A549 (cell line): ENCODE measurements at regions not wholly inside any gene's neighbourhood (a gene's known extent, or its start where the extent isn't known, plus 50 kb on each side); places are given as distances from the start of the nearest gene placed in this dataset.
"Not testable (repeated sequence)": the region's sequence is repeated elsewhere in the genome, so short reads cannot be mapped to it uniquely, and the experiment has no call there.

Experiments used
- ATAC-seq, 2 experiments: fragments of 200-7000 bp in 1 of 2; fragments of >200 bp in 1 of 2; cut with Nextera tagmentation in 1 of 2; cut with Tn5 transposase in 1 of 2; 3 replicates each; pipeline versions ENCODE4 v1.8.0 to v1.9.1; 2018 to 2020; ENCODE audit warnings: mild to moderate bottlenecking in 1 of 2, moderate library complexity in 1 of 2
- CTCF ChIA-PET: fragments of 300-600 bp; sonication (Branson Sonifier 250); formaldehyde crosslinking; extraction: SDS; loops from one replicate; lab custom pipeline; 2021; ENCODE audit warnings: antibody characterized with exemption, inconsistent platforms; lab: Yijun Ruan, JAX
- POLR2A ChIA-PET: fragments of 350-600 bp; formaldehyde crosslinking; extraction: SDS; loops from one replicate; lab custom pipeline; 2021; ENCODE audit warnings: antibody characterized with exemption, inconsistent platforms; lab: Yijun Ruan, JAX
- DNase-seq, 2 experiments: peaks; one replicate each; pipeline versions ENCODE4 v3.0.0 to v3.0.0-alpha.2; 2011 to 2016; ENCODE audit warnings: low read depth in 1 of 2, low spot score in 1 of 2
- FAIRE-seq: peaks from 2 replicates; lab custom pipeline; 2011; peaks lifted over from hg19 to GRCh38; lab: Jason Lieb, UNC
- H3K27ac ChIP-seq, 2 experiments: fragments of >200 bp; sonication (Bioruptor Twin); formaldehyde crosslinking; 3 replicates each; pipeline ENCODE4 v1.5.1; 2016 to 2017
- H3K4me1 ChIP-seq: fragments of >200 bp; sonication (Bioruptor Twin); formaldehyde crosslinking; 3 replicates; pipeline ENCODE4 v1.6.1; 2016
- H3K4me2 ChIP-seq: fragments of >200 bp; sonication (Bioruptor Twin); formaldehyde crosslinking; 3 replicates; pipeline ENCODE4 v1.6.1; 2016
- H3K4me3 ChIP-seq: fragments of >200 bp; sonication (Bioruptor Twin); formaldehyde crosslinking; 3 replicates; pipeline ENCODE4 v1.5.1; 2016
- H3K9me3 ChIP-seq: fragments of >200 bp; sonication (Bioruptor Twin); formaldehyde crosslinking; 3 replicates; pipeline ENCODE4 v1.6.1; 2016
- E2F6 ChIP-seq: IDR thresholded peaks from 2 replicates; pipeline ENCODE4 v1.6.1; 2012; ENCODE audit warnings: low read depth, borderline replicate concordance
- RAD21 ChIP-seq, 2 experiments: fragments of >200 bp in 1 of 2; sonication (Bioruptor Twin) in 1 of 2; formaldehyde crosslinking in 1 of 2; IDR thresholded peaks in 1 of 2; conservative IDR thresholded peaks in 1 of 2; 2 replicates in 1 of 2; 3 replicates in 1 of 2; pipeline ENCODE4 v1.6.1; 2012 to 2018; ENCODE audit warnings: inconsistent platforms in 1 of 2
- SMC3 ChIP-seq: fragments of >200 bp; sonication (Bioruptor Twin); formaldehyde crosslinking; IDR thresholded peaks from 3 replicates; pipeline ENCODE4 v1.6.1; 2018; ENCODE audit warnings: inconsistent platforms
- WGBS: methylation state at CpG from one replicate; pipeline ENCODE4 v1.1.6; 2017; ENCODE audit errors: missing lambda C conversion rate; 5-methylcytosine and 5-hydroxymethylcytosine counted together
- TF ChIP-seq, protein P1 (sequence below): fragments of >200 bp; sonication (Bioruptor Twin); formaldehyde crosslinking; IDR thresholded peaks from 3 replicates; pipeline ENCODE4 v1.5.1; 2016

GRCh38 chr3:75579536-75579935 is 84.6 kb upstream of the FRG2C start:
- CTCF ChIA-PET: interaction anchor here (0.6 to 1.4 kb wide), 7 partner anchors 18 to 369 kb away, joined by 3 to 5 read pairs (median 3); no protein-coding TSS in a partner anchor
- FAIRE-seq, DNase-seq, H3K4me1 ChIP-seq, ATAC-seq, POLR2A ChIA-PET, H3K9me3 ChIP-seq: not testable (repeated sequence)
- Histone ChIP-seq H3K4me2 (peak overlapping the region; percentile 83), H3K4me3 (peak overlapping the region; percentile 35; the same call in 2 of the 3 replicates), H3K27ac (0 out of 6 replicates have a peak overlapping the region, but pooled peaks of 1 of the 2 experiments have one; percentile 54)
- WGBS: 37% methylated on average over 2 of the region's 27 CpGs

- 0% methylated on average over 8 of the region's 67 CpGs for WGBS
- CTCF ChIA-PET: interaction anchor here (0.6 to 1.4 kb wide), 7 partner anchors 18 to 370 kb away, joined by 3 to 5 read pairs (median 3); no protein-coding TSS in a partner anchor
- H3K4me1 ChIP-seq, FAIRE-seq, POLR2A ChIA-PET, H3K9me3 ChIP-seq: not testable (repeated sequence)
- ATAC-seq: peak; percentile 79 to 97
- peak overlapping the region in 1 of 2 experiments; percentile 54; a peak in 1 of 6 replicates for H3K27ac ChIP-seq
- H3K4me3 ChIP-seq: peak overlapping the region; percentile 35; the same call in 2 of the 3 replicates
- DNase-seq: peak in 1 of 2 experiments; percentile 2
- peak overlapping the region; percentile 83 for H3K4me2 ChIP-seq
- TF ChIP-seq, protein P1, sequence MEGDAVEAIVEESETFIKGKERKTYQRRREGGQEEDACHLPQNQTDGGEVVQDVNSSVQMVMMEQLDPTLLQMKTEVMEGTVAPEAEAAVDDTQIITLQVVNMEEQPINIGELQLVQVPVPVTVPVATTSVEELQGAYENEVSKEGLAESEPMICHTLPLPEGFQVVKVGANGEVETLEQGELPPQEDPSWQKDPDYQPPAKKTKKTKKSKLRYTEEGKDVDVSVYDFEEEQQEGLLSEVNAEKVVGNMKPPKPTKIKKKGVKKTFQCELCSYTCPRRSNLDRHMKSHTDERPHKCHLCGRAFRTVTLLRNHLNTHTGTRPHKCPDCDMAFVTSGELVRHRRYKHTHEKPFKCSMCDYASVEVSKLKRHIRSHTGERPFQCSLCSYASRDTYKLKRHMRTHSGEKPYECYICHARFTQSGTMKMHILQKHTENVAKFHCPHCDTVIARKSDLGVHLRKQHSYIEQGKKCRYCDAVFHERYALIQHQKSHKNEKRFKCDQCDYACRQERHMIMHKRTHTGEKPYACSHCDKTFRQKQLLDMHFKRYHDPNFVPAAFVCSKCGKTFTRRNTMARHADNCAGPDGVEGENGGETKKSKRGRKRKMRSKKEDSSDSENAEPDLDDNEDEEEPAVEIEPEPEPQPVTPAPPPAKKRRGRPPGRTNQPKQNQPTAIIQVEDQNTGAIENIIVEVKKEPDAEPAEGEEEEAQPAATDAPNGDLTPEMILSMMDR: peak; percentile 65
- 0 out of 2 replicates have a peak, but pooled peaks have one; percentile 27 for TF ChIP-seq E2F6
- TF ChIP-seq SMC3: peak; percentile 68
- TF ChIP-seq RAD21 (conservative IDR thresholded peaks at IDR 0.05 in 1 of 2, IDR thresholded peaks at IDR 0.05 in 1 of 2): peak in 1 of 2 experiments; percentile 58; a peak in 4 of 5 replicates
These were observed 83.9 kb upstream of the FRG2C start for GRCh38 chr3:75579981-75580782.

DNA sequence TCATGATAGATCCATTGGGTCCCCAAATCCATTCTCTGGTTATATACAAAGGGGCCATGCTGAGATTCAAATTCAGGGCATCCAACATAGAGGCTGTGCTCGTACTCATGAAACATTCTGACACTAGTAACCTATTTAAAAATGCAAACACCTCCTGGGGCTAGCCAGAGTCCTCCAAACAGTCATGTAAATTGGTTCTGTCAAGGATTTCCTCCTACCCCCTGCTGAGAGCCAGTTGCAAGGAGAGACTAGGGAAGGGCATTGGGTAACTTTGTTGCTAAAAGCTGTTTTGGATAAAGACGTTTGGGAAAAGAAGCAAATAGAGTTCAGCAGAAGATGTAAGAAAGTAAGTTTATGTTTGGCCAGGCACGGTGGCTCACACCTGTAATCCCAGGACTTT is 81.6 kb upstream of the FRG2C start:
- FAIRE-seq, DNase-seq, CTCF ChIA-PET: not testable (repeated sequence)

DNA sequence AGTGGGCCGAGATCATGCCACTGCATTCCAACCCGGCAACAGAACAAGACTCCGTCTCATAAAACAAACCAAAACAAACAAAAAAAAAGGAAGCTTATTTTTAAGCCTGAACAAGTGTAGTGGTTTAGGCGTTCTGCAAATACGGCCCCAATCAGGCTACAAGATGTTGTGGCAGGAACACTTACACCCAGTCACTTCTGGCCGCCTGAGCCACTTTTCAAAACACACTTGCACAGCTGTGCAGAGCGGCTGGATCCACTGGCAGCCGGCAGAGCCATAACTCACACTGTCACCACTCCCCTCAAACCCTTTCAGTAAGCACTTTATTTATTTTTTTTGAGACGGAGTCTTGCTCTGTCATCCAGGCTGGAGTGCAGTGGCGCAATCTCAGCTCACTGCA is 81.0 kb upstream of the FRG2C start:
- H3K4me3 ChIP-seq, POLR2A ChIA-PET, FAIRE-seq, H3K9me3 ChIP-seq, H3K4me1 ChIP-seq, CTCF ChIA-PET, H3K27ac ChIP-seq, DNase-seq, ATAC-seq, H3K4me2 ChIP-seq: not testable (repeated sequence)
- WGBS: 16% methylated on average over 10 of the region's 10 CpGs

More for the DNA sequence above, 81.6 kb upstream of the FRG2C start:
- H3K4me2 ChIP-seq, H3K4me3 ChIP-seq, ATAC-seq, H3K27ac ChIP-seq, H3K9me3 ChIP-seq, H3K4me1 ChIP-seq, POLR2A ChIA-PET: not testable (repeated sequence)
- WGBS: 2% methylated on average over 3 of the region's 3 CpGs

GRCh38 chr3:75587695-75588094 is 76.4 kb upstream of the FRG2C start:
- H3K9me3 ChIP-seq, H3K4me3 ChIP-seq, FAIRE-seq, H3K4me2 ChIP-seq, DNase-seq, H3K27ac ChIP-seq, H3K4me1 ChIP-seq, ATAC-seq, POLR2A ChIA-PET: not testable (repeated sequence)
- CTCF ChIA-PET: interaction anchor here (1.2 to 1.7 kb wide), 2 partner anchors 294 to 396 kb away, joined by 3 to 4 read pairs; no protein-coding TSS in a partner anchor
- WGBS: no CpG with 5 or more reads among the region's 15 CpGs

GRCh38 chr3:75590382-75590781 is 73.7 kb upstream of the FRG2C start:
- H3K4me2 ChIP-seq, ATAC-seq, DNase-seq, H3K9me3 ChIP-seq, H3K27ac ChIP-seq, H3K4me1 ChIP-seq, POLR2A ChIA-PET, FAIRE-seq, CTCF ChIA-PET, H3K4me3 ChIP-seq: not testable (repeated sequence)
- WGBS: 49% methylated on average over 11 of the region's 16 CpGs
